ENCODE measurements at regions not wholly inside any gene's neighbourhood (a gene's known extent, or its start where the extent isn't known, plus 50 kb on each side); places are given as distances from the start of the nearest gene placed in this dataset.
A peak's percentile ranks its signal among the peaks of the same experiment; 100 is the strongest.

DNA sequence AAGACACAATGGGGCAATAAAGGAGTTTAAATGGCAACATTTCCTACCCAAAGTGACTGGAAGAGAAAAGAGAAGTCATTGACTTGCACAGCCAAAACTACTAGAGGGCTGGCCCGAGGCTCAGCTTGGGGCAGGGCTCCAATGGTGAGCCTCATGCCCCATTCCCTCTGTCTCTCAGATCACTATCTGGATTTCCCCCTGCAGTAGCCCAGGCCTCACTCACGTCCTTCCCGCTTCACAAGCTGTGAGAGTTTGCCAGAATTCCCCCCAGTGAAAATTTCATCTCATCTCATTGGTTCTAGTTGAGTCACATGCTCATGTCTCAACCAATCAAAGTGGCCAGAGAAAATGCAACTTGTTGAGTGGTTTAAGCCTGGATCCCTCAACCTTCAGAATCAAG is 181.3 kb downstream of the WDR11 start:
- intact Hi-C loops (cut with micrococcal nuclease; ENCODE audit: unreplicated experiment) (no loop called here), in situ Hi-C loops (cut with MboI) (no loop called here)
- Histone ChIP-seq H3K9ac (ENCODE audit: control insufficient read depth, insufficient read depth, low read length) (no peak overlapping the region), H2AFZ (ENCODE audit: control insufficient read depth, low read depth, low read length) (no peak overlapping the region), H3K4me2 (ENCODE audit: control insufficient read depth, insufficient read depth) (no peak overlapping the region), H3K27me3 (replicated peaks in 1 of 2; ENCODE audit: control insufficient read depth in 2 of 2, insufficient read depth in 2 of 2, low read length in 1 of 2) (no peaks in the 10 kb centered on the region), H3K4me3 (no peak overlapping the region), H3K9me3 (replicated peaks; ENCODE audit: control insufficient read depth, insufficient read depth, low read length) (no peaks in the 10 kb centered on the region), H3K36me3 (ENCODE audit: control insufficient read depth in 2 of 2, insufficient read depth in 2 of 2, low read length in 1 of 2) (no peaks in the 10 kb centered on the region), H4K20me1 (ENCODE audit: control insufficient read depth, insufficient read depth) (no peaks in the 10 kb centered on the region), H3K79me2 (ENCODE audit: control insufficient read depth, insufficient read depth, low read length) (no peaks in the 10 kb centered on the region), H3K27ac (ENCODE audit: control insufficient read depth, insufficient read depth) (no peak overlapping the region), H3K4me1 (ENCODE audit: control insufficient read depth, insufficient read depth, low read length) (no peaks in the 10 kb centered on the region)
- BruUV-seq (replicated peaks): no TSS peak
- WGBS (ENCODE audit: insufficient coverage, insufficient replicate concordance, low lambda C conversion rate, missing lambda C conversion rate): 28% methylated on average over 3 of the region's 3 CpGs
- ChIA-PET POLR2A (interaction anchor here (0.6 to 0.7 kb wide), 2 partner anchors 20 to 73 kb away, joined by 3 to 4 read pairs; no protein-coding TSS in a partner anchor), SMC1A (ENCODE audit: uncharacterized antibody, unreplicated experiment) (no interaction called here), CTCF (no interaction called here), RAD21 (ENCODE audit: unreplicated experiment) (no interaction called here)
- DNase-seq (ENCODE audit: low read depth, low spot score): no peak
- FAIRE-seq: no peak
- ATAC-seq: no peak
- TF ChIP-seq NFYB (IDR thresholded peaks at IDR 0.05; ENCODE audit: insufficient read depth, low read depth, low read length) (peak; percentile 66; the same call in 1 of the 2 replicates), EGR1 (IDR thresholded peaks at IDR 0.05; ENCODE audit: borderline replicate concordance in 1 of 2, low read depth in 2 of 2, low read length in 2 of 2) (no peak)

DNA sequence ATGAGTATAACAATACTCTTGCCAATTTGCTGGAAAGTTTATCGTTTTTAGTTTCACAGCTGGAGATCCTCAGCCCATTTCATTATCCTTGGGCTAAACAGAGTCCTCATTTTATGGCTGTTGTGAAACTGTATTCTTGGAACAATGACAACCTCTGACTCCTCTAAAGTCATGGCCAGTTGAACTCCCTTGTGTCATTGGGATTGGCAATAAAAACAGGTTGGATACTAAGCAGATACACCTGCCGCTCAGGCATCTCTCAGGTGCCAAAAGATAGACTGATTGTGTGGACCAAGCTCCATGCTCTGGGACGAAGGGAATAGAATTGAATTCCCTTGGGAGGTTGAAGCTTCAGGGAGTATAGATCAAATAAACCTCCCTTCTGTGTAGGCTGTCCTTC is 182.2 kb downstream of the WDR11 start:
- no peaks in the 10 kb centered on the region for H3K79me2 ChIP-seq (ENCODE audit: control insufficient read depth, insufficient read depth, low read length)
- ChIA-PET SMC1A (ENCODE audit: uncharacterized antibody, unreplicated experiment) (no interaction called here), POLR2A (no interaction called here), CTCF (no interaction called here), RAD21 (ENCODE audit: unreplicated experiment) (no interaction called here)
- no peaks in the 10 kb centered on the region for H3K36me3 ChIP-seq (ENCODE audit: control insufficient read depth in 2 of 2, insufficient read depth in 2 of 2, low read length in 1 of 2)
- WGBS (ENCODE audit: insufficient coverage, insufficient replicate concordance, low lambda C conversion rate, missing lambda C conversion rate): 3% methylated on average over 3 of the region's 3 CpGs
- no peaks in the 10 kb centered on the region for H3K9me3 ChIP-seq (replicated peaks; ENCODE audit: control insufficient read depth, insufficient read depth, low read length)
- H3K4me1 ChIP-seq (ENCODE audit: control insufficient read depth, insufficient read depth, low read length): no peaks in the 10 kb centered on the region
- in situ Hi-C loops (cut with MboI): no loop called here
- BruUV-seq (replicated peaks): no TSS peak
- no peaks in the 10 kb centered on the region for H4K20me1 ChIP-seq (ENCODE audit: control insufficient read depth, insufficient read depth)
- no peak overlapping the region for H3K27ac ChIP-seq (ENCODE audit: control insufficient read depth, insufficient read depth)
- ATAC-seq (no peak), DNase-seq (ENCODE audit: low read depth, low spot score) (no peak), FAIRE-seq (no peak)
- H3K9ac ChIP-seq (ENCODE audit: control insufficient read depth, insufficient read depth, low read length): no peak overlapping the region
- intact Hi-C loops (cut with micrococcal nuclease; ENCODE audit: unreplicated experiment): no loop called here
- H3K27me3 ChIP-seq (replicated peaks in 1 of 2; ENCODE audit: control insufficient read depth in 2 of 2, insufficient read depth in 2 of 2, low read length in 1 of 2): no peaks in the 10 kb centered on the region
- H2AFZ ChIP-seq (ENCODE audit: control insufficient read depth, low read depth, low read length): no peak overlapping the region
- H3K4me3 ChIP-seq: no peak overlapping the region
- no peak overlapping the region for H3K4me2 ChIP-seq (ENCODE audit: control insufficient read depth, insufficient read depth)
- no peak for TF ChIP-seq BACH1 (IDR thresholded peaks at IDR 0.05; ENCODE audit: borderline replicate concordance)
- TF ChIP-seq, protein P1, sequence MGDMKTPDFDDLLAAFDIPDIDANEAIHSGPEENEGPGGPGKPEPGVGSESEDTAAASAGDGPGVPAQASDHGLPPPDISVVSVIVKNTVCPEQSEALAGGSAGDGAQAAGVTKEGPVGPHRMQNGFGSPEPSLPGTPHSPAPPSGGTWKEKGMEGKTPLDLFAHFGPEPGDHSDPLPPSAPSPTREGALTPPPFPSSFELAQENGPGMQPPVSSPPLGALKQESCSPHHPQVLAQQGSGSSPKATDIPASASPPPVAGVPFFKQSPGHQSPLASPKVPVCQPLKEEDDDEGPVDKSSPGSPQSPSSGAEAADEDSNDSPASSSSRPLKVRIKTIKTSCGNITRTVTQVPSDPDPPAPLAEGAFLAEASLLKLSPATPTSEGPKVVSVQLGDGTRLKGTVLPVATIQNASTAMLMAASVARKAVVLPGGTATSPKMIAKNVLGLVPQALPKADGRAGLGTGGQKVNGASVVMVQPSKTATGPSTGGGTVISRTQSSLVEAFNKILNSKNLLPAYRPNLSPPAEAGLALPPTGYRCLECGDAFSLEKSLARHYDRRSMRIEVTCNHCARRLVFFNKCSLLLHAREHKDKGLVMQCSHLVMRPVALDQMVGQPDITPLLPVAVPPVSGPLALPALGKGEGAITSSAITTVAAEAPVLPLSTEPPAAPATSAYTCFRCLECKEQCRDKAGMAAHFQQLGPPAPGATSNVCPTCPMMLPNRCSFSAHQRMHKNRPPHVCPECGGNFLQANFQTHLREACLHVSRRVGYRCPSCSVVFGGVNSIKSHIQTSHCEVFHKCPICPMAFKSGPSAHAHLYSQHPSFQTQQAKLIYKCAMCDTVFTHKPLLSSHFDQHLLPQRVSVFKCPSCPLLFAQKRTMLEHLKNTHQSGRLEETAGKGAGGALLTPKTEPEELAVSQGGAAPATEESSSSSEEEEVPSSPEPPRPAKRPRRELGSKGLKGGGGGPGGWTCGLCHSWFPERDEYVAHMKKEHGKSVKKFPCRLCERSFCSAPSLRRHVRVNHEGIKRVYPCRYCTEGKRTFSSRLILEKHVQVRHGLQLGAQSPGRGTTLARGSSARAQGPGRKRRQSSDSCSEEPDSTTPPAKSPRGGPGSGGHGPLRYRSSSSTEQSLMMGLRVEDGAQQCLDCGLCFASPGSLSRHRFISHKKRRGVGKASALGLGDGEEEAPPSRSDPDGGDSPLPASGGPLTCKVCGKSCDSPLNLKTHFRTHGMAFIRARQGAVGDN (IDR thresholded peaks at IDR 0.05): no peak
- no peak for TF ChIP-seq CBFB (IDR thresholded peaks at IDR 0.05; ENCODE audit: low read depth)
- no peak for TF ChIP-seq LARP7 (IDR thresholded peaks at IDR 0.05)
- TF ChIP-seq KLF5 (IDR thresholded peaks at IDR 0.05; ENCODE audit: partially characterized antibody): no peak
- TF ChIP-seq CTCF (IDR thresholded peaks at IDR 0.05 in 2 of 3, conservative IDR thresholded peaks at IDR 0.05 in 1 of 3; ENCODE audit: control insufficient read depth in 2 of 3, extremely low read depth in 1 of 3, insufficient read depth in 1 of 3, low read depth in 3 of 3, low read length in 3 of 3): no peak
- no peak for TF ChIP-seq SKIL (IDR thresholded peaks at IDR 0.05; ENCODE audit: low read depth, poor library complexity, severe bottlenecking)
- no peak for TF ChIP-seq PAX5 (IDR thresholded peaks at IDR 0.05; ENCODE audit: borderline replicate concordance, low read depth, low read length)

All from GM12878 (cell line).